Hematopoietic multipotent progenitor cell treated with erythropoietin and hydrocortisone succinate and interleukin-3 and kit ligand, for 4 days (in vitro differentiated cells): ENCODE measurements at regions not wholly inside any gene's neighbourhood (a gene's known extent, or its start where the extent isn't known, plus 50 kb on each side); places are given as distances from the start of the nearest gene placed in this dataset.
A peak's percentile ranks its signal among the peaks of the same experiment; 100 is the strongest.

Experiments
- DNase-seq: peaks from one replicate; pipeline ENCODE4 v3.0.0-alpha.2; 2015

- DNase-seq, result no peak
Observed at GRCh38 chr20:6485351-6485750, 282.1 kb upstream of the BMP2 start.

GRCh38 chr20:6483727-6484126, 283.8 kb upstream of the BMP2 start:
- DNase-seq, result no peak

- no peak for DNase-seq
Observed at GRCh38 chr20:6482486-6482885, 285.0 kb upstream of the BMP2 start.

GRCh38 chr20:6480328-6481200, 286.9 kb upstream of the BMP2 start:
- DNase-seq, result no peak

GRCh38 chr20:6473197-6473596, 294.3 kb upstream of the BMP2 start:
- DNase-seq, result no peak

- DNase-seq, result no peak
Observed at GRCh38 chr20:6471871-6472270, 295.6 kb upstream of the BMP2 start.

- no peak for DNase-seq
Observed at GRCh38 chr20:6471110-6471647, 296.3 kb upstream of the BMP2 start.

- no peak for DNase-seq
Observed at GRCh38 chr20:6469695-6470094, 297.8 kb upstream of the BMP2 start.

GRCh38 chr20:6468423-6469116, 298.9 kb upstream of the BMP2 start:
- no peak for DNase-seq

GRCh38 chr20:6467562-6467961, 299.9 kb upstream of the BMP2 start:
- no peak for DNase-seq

- no peak for DNase-seq
Observed at GRCh38 chr20:6466075-6466810, 301.2 kb upstream of the BMP2 start.

GRCh38 chr20:6450841-6451240, 316.6 kb upstream of the BMP2 start:
- DNase-seq, result no peak

- no peak for DNase-seq
Observed at GRCh38 chr20:6440443-6440799, 317.6 kb upstream of the FERMT1 start.

- no peak for DNase-seq
Observed at GRCh38 chr20:6439737-6440442, 317.1 kb upstream of the FERMT1 start.

- no peak for DNase-seq
Observed at GRCh38 chr20:6434131-6434530, 311.3 kb upstream of the FERMT1 start.

GRCh38 chr20:6430381-6430780, 307.6 kb upstream of the FERMT1 start:
- DNase-seq, result no peak

- peak; percentile 4 for DNase-seq
Observed at GRCh38 chr20:6426287-6426891, 303.6 kb upstream of the FERMT1 start.

- no peak for DNase-seq
Observed at GRCh38 chr20:6421321-6422248, 298.8 kb upstream of the FERMT1 start.

GRCh38 chr20:6420336-6420735, 297.5 kb upstream of the FERMT1 start:
- no peak for DNase-seq

GRCh38 chr20:6418732-6419131, 295.9 kb upstream of the FERMT1 start:
- no peak for DNase-seq

- peak; percentile 0 for DNase-seq
Observed at GRCh38 chr20:6416371-6416770, 293.5 kb upstream of the FERMT1 start.
